ENCODE measurements at regions not wholly inside any gene's neighbourhood (a gene's known extent, or its start where the extent isn't known, plus 50 kb on each side); places are given as distances from the start of the nearest gene placed in this dataset.

DNA sequence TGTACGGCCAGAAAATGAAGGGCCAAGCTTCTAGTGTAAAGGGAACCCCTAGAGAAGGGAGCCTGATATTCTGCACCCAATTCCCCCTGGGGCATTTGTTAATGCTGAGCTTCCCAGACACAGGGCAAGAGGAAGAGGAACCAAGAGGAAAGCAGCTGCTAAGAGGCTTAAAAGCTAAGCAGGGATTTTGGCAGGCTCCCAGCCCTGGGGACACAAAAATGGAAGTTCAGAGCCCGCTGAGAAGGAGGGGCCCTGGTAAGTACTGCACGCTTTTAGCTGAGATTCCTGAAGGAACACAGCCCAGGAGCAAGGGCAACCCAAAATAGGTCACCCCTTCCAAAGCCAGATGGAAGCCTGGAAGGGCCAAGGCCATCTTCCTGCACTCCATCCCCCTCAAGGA lies 387.3 kb upstream of the MGMT start:
- Histone ChIP-seq H3K4me3 (no peak overlapping the region), H3K36me3 (no peaks in the 10 kb centered on the region), H3K9me3 (peaks cover 0 to 35% (median 11%) of the 10 kb centered on the region in 12 donors), H3K27me3 (no peaks in the 10 kb centered on the region), H3K4me1 (peaks cover 0 to 7% (median 0%) of the 10 kb centered on the region in 12 donors), H3K27ac (no peak overlapping the region)
- intact Hi-C loops (cut with DNase I): no loop called here
- ATAC-seq (peak in 3 of 4 donors; percentile 34 to 73 (median 61)), DNase-seq (peak; percentile 58 to 79 (median 75))
- TF ChIP-seq POLR2A (IDR thresholded peaks at IDR 0.05): no peak
- TF ChIP-seq, protein P1, sequence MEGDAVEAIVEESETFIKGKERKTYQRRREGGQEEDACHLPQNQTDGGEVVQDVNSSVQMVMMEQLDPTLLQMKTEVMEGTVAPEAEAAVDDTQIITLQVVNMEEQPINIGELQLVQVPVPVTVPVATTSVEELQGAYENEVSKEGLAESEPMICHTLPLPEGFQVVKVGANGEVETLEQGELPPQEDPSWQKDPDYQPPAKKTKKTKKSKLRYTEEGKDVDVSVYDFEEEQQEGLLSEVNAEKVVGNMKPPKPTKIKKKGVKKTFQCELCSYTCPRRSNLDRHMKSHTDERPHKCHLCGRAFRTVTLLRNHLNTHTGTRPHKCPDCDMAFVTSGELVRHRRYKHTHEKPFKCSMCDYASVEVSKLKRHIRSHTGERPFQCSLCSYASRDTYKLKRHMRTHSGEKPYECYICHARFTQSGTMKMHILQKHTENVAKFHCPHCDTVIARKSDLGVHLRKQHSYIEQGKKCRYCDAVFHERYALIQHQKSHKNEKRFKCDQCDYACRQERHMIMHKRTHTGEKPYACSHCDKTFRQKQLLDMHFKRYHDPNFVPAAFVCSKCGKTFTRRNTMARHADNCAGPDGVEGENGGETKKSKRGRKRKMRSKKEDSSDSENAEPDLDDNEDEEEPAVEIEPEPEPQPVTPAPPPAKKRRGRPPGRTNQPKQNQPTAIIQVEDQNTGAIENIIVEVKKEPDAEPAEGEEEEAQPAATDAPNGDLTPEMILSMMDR (IDR thresholded peaks at IDR 0.05): no peak
- 23 to 44% (median 32%) methylated on average over 3 of the region's 3 CpGs for WGBS, 4 donors

DNA sequence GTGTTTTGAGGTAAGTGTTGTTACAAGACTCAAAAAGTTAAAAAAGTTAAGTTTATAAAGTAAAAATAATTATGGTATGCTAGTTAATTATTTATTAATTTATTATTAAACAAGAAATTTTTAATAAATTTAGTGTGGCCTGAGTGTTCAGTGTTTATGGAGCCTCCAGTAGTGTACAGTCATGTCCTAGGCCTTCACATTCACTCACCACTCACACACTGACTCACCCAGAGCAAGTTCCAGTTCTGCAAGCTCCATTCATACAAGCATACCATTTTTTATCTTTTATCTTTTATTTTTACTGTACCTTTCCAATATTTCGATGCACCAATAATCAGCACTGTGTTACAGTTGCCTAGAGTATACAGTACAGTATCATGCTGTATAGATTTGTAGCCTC lies 381.2 kb upstream of the MGMT start:
- H3K4me3 ChIP-seq: no peak overlapping the region
- no peaks in the 10 kb centered on the region for H3K36me3 ChIP-seq
- no peak for TF ChIP-seq POLR2A (IDR thresholded peaks at IDR 0.05)
- TF ChIP-seq, protein P1 (IDR thresholded peaks at IDR 0.05): no peak
- no peaks in the 10 kb centered on the region for H3K4me1 ChIP-seq
- DNase-seq (no peak), ATAC-seq (no peak)
- peaks cover 0 to 34% (median 7%) of the 10 kb centered on the region in 12 donors for H3K9me3 ChIP-seq
- H3K27ac ChIP-seq: no peak overlapping the region
- no peaks in the 10 kb centered on the region for H3K27me3 ChIP-seq
- 74 to 85% (median 80%) methylated on average over 1 of the region's 1 CpG for WGBS, 4 donors
- intact Hi-C loops (cut with DNase I): no loop called here

DNA sequence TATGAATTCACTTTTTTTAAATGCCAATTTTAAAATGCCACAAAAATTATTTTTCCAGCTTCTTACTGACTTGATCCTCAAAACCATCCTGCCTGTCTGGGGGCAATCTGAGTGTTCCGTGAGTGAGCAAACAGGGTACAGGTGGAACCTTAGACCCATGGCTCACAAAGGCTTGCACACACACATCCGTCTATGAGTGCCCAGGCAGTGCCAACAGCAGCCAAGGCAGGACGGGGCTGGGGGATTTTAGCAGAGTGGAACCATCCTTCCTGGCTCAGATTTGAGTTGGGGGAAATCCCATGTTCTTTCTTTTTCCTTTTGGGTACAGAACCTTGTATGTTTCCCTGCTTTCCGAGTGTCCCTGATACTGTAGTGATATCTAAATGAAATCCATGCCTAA lies 377.7 kb upstream of the MGMT start:
- no peak overlapping the region for H3K27ac ChIP-seq
- H3K36me3 ChIP-seq: no peaks in the 10 kb centered on the region
- H3K9me3 ChIP-seq: peaks cover 0 to 14% (median 3%) of the 10 kb centered on the region in 12 donors
- DNase-seq (no peak), ATAC-seq (no peak)
- H3K4me1 ChIP-seq: no peaks in the 10 kb centered on the region
- no peak overlapping the region for H3K4me3 ChIP-seq
- 85 to 88% (median 86%) methylated on average over 4 of the region's 4 CpGs for WGBS, 4 donors
- H3K27me3 ChIP-seq: no peaks in the 10 kb centered on the region
- TF ChIP-seq, protein P1 (IDR thresholded peaks at IDR 0.05): no peak
- TF ChIP-seq POLR2A (IDR thresholded peaks at IDR 0.05): no peak
- intact Hi-C loops (cut with DNase I): no loop called here

DNA sequence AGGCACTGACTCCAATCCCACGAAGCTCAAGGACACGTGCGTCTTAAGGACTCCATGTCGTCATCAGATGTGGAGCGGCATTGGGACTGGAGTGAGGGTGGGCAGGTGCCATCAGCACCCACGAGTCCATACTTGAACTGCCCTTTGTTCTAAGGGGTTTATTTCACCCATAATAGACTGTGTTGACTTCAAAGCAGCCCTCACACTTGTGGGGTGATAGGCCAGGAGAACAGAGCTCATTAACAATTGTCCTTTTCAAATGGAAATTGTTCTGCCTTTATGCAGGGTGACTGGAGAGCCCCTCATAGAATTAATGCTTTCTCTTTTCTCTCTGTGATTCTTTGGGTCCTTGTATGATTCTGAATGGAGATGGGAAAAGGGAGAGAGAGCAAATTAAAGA lies 376.9 kb upstream of the MGMT start:
- Histone ChIP-seq H3K27ac (no peak overlapping the region), H3K36me3 (no peaks in the 10 kb centered on the region), H3K4me1 (peaks cover 0 to 3% (median 0%) of the 10 kb centered on the region in 12 donors), H3K4me3 (no peak overlapping the region), H3K27me3 (no peaks in the 10 kb centered on the region), H3K9me3 (peaks cover 0 to 5% (median 0%) of the 10 kb centered on the region in 12 donors)
- DNase-seq (no peak), ATAC-seq (no peak)
- 85 to 91% (median 88%) methylated on average over 6 of the region's 6 CpGs for WGBS, 4 donors
- intact Hi-C loops (cut with DNase I): no loop called here
- TF ChIP-seq, protein P1 (IDR thresholded peaks at IDR 0.05): no peak
- no peak for TF ChIP-seq POLR2A (IDR thresholded peaks at IDR 0.05)
